ENCODE measurements at regions not wholly inside any gene's neighbourhood (a gene's known extent, or its start where the extent isn't known, plus 50 kb on each side); places are given as distances from the start of the nearest gene placed in this dataset.

GRCh38 chr20:57847104-57847503 is 137.3 kb upstream of the PMEPA1 start:
- DNase-seq (ENCODE audit: low read depth), result no peak

GRCh38 chr20:57844626-57845596 is 135.1 kb upstream of the PMEPA1 start:
- no peak for DNase-seq (ENCODE audit: low read depth)

GRCh38 chr20:57843941-57844625 is 134.3 kb upstream of the PMEPA1 start:
- no peak for DNase-seq (ENCODE audit: low read depth)

- no peak for DNase-seq (ENCODE audit: low read depth)
Measured at GRCh38 chr20:57842720-57843119, 132.9 kb upstream of the PMEPA1 start.

GRCh38 chr20:57841297-57841866 is 131.6 kb upstream of the PMEPA1 start:
- no peak for DNase-seq (ENCODE audit: low read depth)

GRCh38 chr20:57840504-57841296 is 130.9 kb upstream of the PMEPA1 start:
- DNase-seq (ENCODE audit: low read depth), result no peak

- DNase-seq (ENCODE audit: low read depth), result no peak
Measured at GRCh38 chr20:57840066-57840465, 130.3 kb upstream of the PMEPA1 start.

- no peak for DNase-seq (ENCODE audit: low read depth)
Measured at GRCh38 chr20:57838670-57839151, 128.9 kb upstream of the PMEPA1 start.

GRCh38 chr20:57837208-57838035 is 127.6 kb upstream of the PMEPA1 start:
- DNase-seq (ENCODE audit: low read depth), result no peak

- DNase-seq (ENCODE audit: low read depth), result no peak
Measured at GRCh38 chr20:57835588-57836455, 126.0 kb upstream of the PMEPA1 start.

- no peak for DNase-seq (ENCODE audit: low read depth)
Measured at GRCh38 chr20:57835074-57835452, 125.2 kb upstream of the PMEPA1 start.

- no peak for DNase-seq (ENCODE audit: low read depth)
Measured at GRCh38 chr20:57834306-57835073, 124.7 kb upstream of the PMEPA1 start.

- no peak for DNase-seq (ENCODE audit: low read depth)
Measured at GRCh38 chr20:57831993-57832585, 122.3 kb upstream of the PMEPA1 start.

GRCh38 chr20:57831326-57831992 is 121.6 kb upstream of the PMEPA1 start:
- no peak for DNase-seq (ENCODE audit: low read depth)

- no peak for DNase-seq (ENCODE audit: low read depth)
Measured at GRCh38 chr20:57830515-57830895, 120.7 kb upstream of the PMEPA1 start.

GRCh38 chr20:57829805-57830514 is 120.1 kb upstream of the PMEPA1 start:
- DNase-seq (ENCODE audit: low read depth), result no peak

- DNase-seq (ENCODE audit: low read depth), result no peak
Measured at GRCh38 chr20:57829336-57829735, 119.5 kb upstream of the PMEPA1 start.

- DNase-seq (ENCODE audit: low read depth), result no peak
Measured at GRCh38 chr20:57828696-57829095, 118.9 kb upstream of the PMEPA1 start.

Measured in non-pigmented ciliary epithelial cell (primary cell).